Brain microvascular endothelial cell (primary cell): ENCODE measurements at regions not wholly inside any gene's neighbourhood (a gene's known extent, or its start where the extent isn't known, plus 50 kb on each side); places are given as distances from the start of the nearest gene placed in this dataset.

Experiments used
- DNase-seq: peaks from one replicate; pipeline ENCODE4 v3.0.0-alpha.2; 2020
- H3K27ac ChIP-seq: fragments of 250-450 bp; sonication (Bioruptor Pico); 2 replicates; pipeline ENCODE4 v1.5.1; 2020; ENCODE audit warnings: mild to moderate bottlenecking, moderate library complexity
- H3K27me3 ChIP-seq: fragments of 250-450 bp; sonication (Bioruptor Pico); replicated peaks from 2 replicates; pipeline ENCODE4 v1.5.1; 2020; ENCODE audit warnings: mild to moderate bottlenecking
- H3K36me3 ChIP-seq: fragments of 250-450 bp; sonication (Bioruptor Pico); replicated peaks from 2 replicates; pipeline ENCODE4 v1.5.1; 2020; ENCODE audit warnings: mild to moderate bottlenecking
- H3K4me3 ChIP-seq: 2 replicates; pipeline ENCODE4 v1.5.1; 2011; ENCODE audit warnings: low read depth, mild to moderate bottlenecking, control low read depth, low read length, moderate library complexity
- in situ Hi-C: cut with HindIII; loops from 2 replicates; pipeline ENCODE4 v1.10.0; 2017; ENCODE audit warnings: low sequenced_read_pairs, low pct_ligation_motif_present
- TF ChIP-seq, protein P1 (sequence below): IDR thresholded peaks from 2 replicates; pipeline ENCODE4 v1.5.1; 2011; ENCODE audit warnings: low read depth, mild to moderate bottlenecking, moderate library complexity, low read length, control low read depth, inconsistent platforms; ENCODE audit errors: missing control alignments

DNA sequence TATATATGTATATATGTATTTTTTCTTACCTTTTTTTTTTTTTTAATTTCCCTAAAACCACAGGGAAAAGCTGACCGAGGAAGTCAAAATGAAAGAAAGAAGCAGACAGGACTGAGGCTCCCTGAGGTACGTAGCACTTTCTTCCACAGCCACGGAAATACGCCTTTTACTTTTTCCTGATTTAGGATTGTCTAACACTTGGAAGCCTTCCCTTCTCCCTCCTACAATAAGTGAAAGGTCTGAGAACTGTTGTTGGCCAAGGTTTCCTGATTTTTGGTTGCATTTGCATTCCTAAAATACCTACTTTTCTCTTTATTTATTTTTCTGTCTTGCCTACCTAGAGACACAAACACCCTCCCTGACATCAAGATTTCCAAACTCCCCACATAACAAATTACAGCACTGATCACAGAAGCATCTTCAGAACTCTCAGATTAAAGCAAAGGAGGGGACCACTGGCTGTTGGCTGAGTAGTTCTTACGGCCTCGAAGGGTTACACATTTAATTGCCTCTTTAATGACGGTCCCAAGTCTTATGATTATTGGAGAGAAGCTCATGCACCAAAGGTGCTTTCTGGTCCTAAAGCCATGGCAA is 778.5 kb upstream of the FANCL start:
- in situ Hi-C loops, result no loop called here
- DNase-seq, result no peak
- Histone ChIP-seq H3K4me3 (no peak overlapping the region), H3K27me3 (no peaks in the 10 kb centered on the region), H3K36me3 (no peaks in the 10 kb centered on the region), H3K27ac (no peak overlapping the region)
- TF ChIP-seq, protein P1, sequence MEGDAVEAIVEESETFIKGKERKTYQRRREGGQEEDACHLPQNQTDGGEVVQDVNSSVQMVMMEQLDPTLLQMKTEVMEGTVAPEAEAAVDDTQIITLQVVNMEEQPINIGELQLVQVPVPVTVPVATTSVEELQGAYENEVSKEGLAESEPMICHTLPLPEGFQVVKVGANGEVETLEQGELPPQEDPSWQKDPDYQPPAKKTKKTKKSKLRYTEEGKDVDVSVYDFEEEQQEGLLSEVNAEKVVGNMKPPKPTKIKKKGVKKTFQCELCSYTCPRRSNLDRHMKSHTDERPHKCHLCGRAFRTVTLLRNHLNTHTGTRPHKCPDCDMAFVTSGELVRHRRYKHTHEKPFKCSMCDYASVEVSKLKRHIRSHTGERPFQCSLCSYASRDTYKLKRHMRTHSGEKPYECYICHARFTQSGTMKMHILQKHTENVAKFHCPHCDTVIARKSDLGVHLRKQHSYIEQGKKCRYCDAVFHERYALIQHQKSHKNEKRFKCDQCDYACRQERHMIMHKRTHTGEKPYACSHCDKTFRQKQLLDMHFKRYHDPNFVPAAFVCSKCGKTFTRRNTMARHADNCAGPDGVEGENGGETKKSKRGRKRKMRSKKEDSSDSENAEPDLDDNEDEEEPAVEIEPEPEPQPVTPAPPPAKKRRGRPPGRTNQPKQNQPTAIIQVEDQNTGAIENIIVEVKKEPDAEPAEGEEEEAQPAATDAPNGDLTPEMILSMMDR, result no peak

DNA sequence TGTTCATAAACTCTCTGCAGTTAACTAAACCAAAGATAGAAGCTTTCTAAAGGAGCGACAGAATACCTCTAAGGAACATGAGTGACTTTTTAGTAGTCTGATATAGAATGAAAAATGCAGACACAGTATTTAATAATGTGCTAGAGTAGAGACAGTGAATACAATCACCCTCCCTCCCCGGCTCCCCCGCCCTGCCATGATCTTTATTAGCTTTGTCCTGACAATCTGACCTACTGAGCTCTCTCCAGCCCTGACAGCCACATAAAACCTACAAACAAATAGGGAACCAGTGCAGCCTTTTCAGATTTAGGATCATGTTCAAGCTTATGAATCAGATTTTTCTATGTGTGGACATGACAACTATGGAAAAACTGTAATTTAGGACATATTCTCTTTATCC is 777.6 kb upstream of the FANCL start:
- Histone ChIP-seq H3K27ac (no peak overlapping the region), H3K36me3 (no peaks in the 10 kb centered on the region), H3K4me3 (no peak overlapping the region), H3K27me3 (no peaks in the 10 kb centered on the region)
- TF ChIP-seq, protein P1, result no peak
- DNase-seq, result no peak
- in situ Hi-C loops, result no loop called here

- Histone ChIP-seq H3K27me3 (no peaks in the 10 kb centered on the region), H3K36me3 (no peaks in the 10 kb centered on the region), H3K4me3 (no peak overlapping the region), H3K27ac (no peak overlapping the region)
- DNase-seq, result no peak
- in situ Hi-C loops, result no loop called here
- TF ChIP-seq, protein P1, result no peak
Measured at GRCh38 chr2:59015027-59015426, 773.9 kb upstream of the FANCL start.

DNA sequence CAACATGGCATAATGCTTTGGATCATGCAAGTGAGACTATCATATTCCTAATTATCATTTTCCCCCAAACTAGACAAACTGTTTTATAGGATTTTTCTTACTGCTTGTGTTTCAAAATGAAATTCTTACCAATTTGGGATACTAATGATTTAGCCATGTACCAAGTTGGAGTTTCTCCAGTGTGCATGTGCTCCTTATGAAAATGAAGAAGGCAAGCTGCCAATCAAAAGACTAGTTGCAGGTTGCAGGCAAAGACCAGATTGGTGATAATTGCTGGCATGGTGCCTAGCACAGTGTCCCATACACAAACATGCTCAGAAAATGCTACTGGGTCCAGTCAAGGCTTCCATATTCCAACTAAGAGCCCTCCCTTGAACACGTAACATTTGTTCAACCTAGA is 771.8 kb upstream of the FANCL start:
- Histone ChIP-seq H3K27me3 (no peaks in the 10 kb centered on the region), H3K36me3 (no peaks in the 10 kb centered on the region), H3K4me3 (no peak overlapping the region), H3K27ac (no peak overlapping the region)
- no peak for DNase-seq
- TF ChIP-seq, protein P1, result no peak
- in situ Hi-C loops, result no loop called here

DNA sequence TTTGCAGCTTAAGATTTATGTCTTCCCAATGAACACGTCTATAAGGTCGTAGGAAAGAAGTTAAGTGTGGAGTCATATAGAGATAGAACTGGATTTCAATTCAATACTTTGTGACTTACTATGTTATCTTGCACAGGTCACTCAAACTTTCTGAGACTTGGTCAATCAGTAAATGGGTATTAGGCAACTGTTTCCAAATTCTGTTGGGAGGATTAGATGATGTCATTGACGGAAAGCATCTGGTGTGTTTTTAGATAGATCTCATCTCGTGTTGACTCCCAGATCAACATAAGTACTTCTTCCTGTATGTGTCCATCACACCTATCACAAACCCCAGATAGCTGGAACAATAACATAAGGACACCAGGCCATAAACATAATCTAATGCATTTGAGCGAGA is 771.1 kb upstream of the FANCL start:
- Histone ChIP-seq H3K36me3 (no peaks in the 10 kb centered on the region), H3K4me3 (no peak overlapping the region), H3K27me3 (no peaks in the 10 kb centered on the region), H3K27ac (no peak overlapping the region)
- no peak for DNase-seq
- TF ChIP-seq, protein P1, result no peak
- in situ Hi-C loops, result no loop called here

- Histone ChIP-seq H3K27ac (no peak overlapping the region), H3K4me3 (no peak overlapping the region), H3K27me3 (no peaks in the 10 kb centered on the region), H3K36me3 (no peaks in the 10 kb centered on the region)
- no peak for DNase-seq
- in situ Hi-C loops, result no loop called here
- TF ChIP-seq, protein P1, result no peak
Measured at GRCh38 chr2:59008950-59009349, 767.8 kb upstream of the FANCL start.
